ENCODE measurements at regions not wholly inside any gene's neighbourhood (a gene's known extent, or its start where the extent isn't known, plus 50 kb on each side); places are given as distances from the start of the nearest gene placed in this dataset.

GRCh38 chr1:29586991-29587745 lies 350.8 kb downstream of the PTPRU start:
- no peak for FAIRE-seq
- BruUV-seq (replicated peaks): no TSS peak
- H3K27ac ChIP-seq (ENCODE audit: control insufficient read depth, insufficient read depth): no peak overlapping the region
- H3K79me2 ChIP-seq (ENCODE audit: control insufficient read depth, insufficient read depth, low read length): no peaks in the 10 kb centered on the region
- H3K4me3 ChIP-seq: no peak overlapping the region
- no peaks in the 10 kb centered on the region for H3K9me3 ChIP-seq (replicated peaks; ENCODE audit: control insufficient read depth, insufficient read depth, low read length)
- TF ChIP-seq CHD4 (IDR thresholded peaks at IDR 0.05) (no peak), MEF2B (IDR thresholded peaks at IDR 0.05; ENCODE audit: partially characterized antibody, poor library complexity, severe bottlenecking) (no peak), NFXL1 (IDR thresholded peaks at IDR 0.05; ENCODE audit: borderline replicate concordance) (no peak), WRNIP1 (IDR thresholded peaks at IDR 0.05; ENCODE audit: borderline replicate concordance, low read depth, low read length) (no peak), IRF4 (IDR thresholded peaks at IDR 0.05; ENCODE audit: low read depth, low read length) (no peak)
- H4K20me1 ChIP-seq (ENCODE audit: control insufficient read depth, insufficient read depth): no peaks in the 10 kb centered on the region
- ChIA-PET RAD21 (ENCODE audit: unreplicated experiment) (no interaction called here), CTCF (no interaction called here), SMC1A (ENCODE audit: uncharacterized antibody, unreplicated experiment) (no interaction called here), POLR2A (no interaction called here)
- WGBS (ENCODE audit: insufficient coverage, insufficient replicate concordance, low lambda C conversion rate, missing lambda C conversion rate): 0% methylated on average over 4 of the region's 4 CpGs
- H3K4me1 ChIP-seq (ENCODE audit: control insufficient read depth, insufficient read depth, low read length): no peaks in the 10 kb centered on the region
- DNase-seq (ENCODE audit: low read depth, low spot score): no peak
- no peak for ATAC-seq
- H3K4me2 ChIP-seq (ENCODE audit: control insufficient read depth, insufficient read depth): no peak overlapping the region
- H2AFZ ChIP-seq (ENCODE audit: control insufficient read depth, low read depth, low read length): no peak overlapping the region
- no peaks in the 10 kb centered on the region; a peak in 2 of 4 replicates for H3K27me3 ChIP-seq (replicated peaks in 1 of 2; ENCODE audit: control insufficient read depth in 2 of 2, insufficient read depth in 2 of 2, low read length in 1 of 2)
- in situ Hi-C loops (cut with MboI): no loop called here
- H3K36me3 ChIP-seq (ENCODE audit: control insufficient read depth in 2 of 2, insufficient read depth in 2 of 2, low read length in 1 of 2): no peaks in the 10 kb centered on the region
- intact Hi-C loops (cut with micrococcal nuclease; ENCODE audit: unreplicated experiment): no loop called here
- no peak overlapping the region for H3K9ac ChIP-seq (ENCODE audit: control insufficient read depth, insufficient read depth, low read length)

GRCh38 chr1:29586215-29586614 lies 349.9 kb downstream of the PTPRU start:
- no peak for DNase-seq (ENCODE audit: low read depth, low spot score)
- no peak for ATAC-seq
- H3K4me3 ChIP-seq: no peak overlapping the region
- ChIA-PET RAD21 (ENCODE audit: unreplicated experiment) (no interaction called here), CTCF (no interaction called here), POLR2A (no interaction called here), SMC1A (ENCODE audit: uncharacterized antibody, unreplicated experiment) (no interaction called here)
- H3K79me2 ChIP-seq (ENCODE audit: control insufficient read depth, insufficient read depth, low read length): no peaks in the 10 kb centered on the region
- no peak for TF ChIP-seq E2F8 (IDR thresholded peaks at IDR 0.05; ENCODE audit: low read depth, partially characterized antibody)
- no peak for TF ChIP-seq NBN (IDR thresholded peaks at IDR 0.05)
- TF ChIP-seq MEF2A (IDR thresholded peaks at IDR 0.05; ENCODE audit: insufficient read depth, low read depth, low read length): no peak
- H3K27ac ChIP-seq (ENCODE audit: control insufficient read depth, insufficient read depth): no peak overlapping the region
- 26% methylated on average over 5 of the region's 5 CpGs for whole genome bisulfite sequencing (ENCODE audit: insufficient coverage, insufficient replicate concordance, low lambda C conversion rate, missing lambda C conversion rate)
- H3K9me3 ChIP-seq (replicated peaks; ENCODE audit: control insufficient read depth, insufficient read depth, low read length): no peaks in the 10 kb centered on the region
- FAIRE-seq: no peak
- H2AFZ ChIP-seq (ENCODE audit: control insufficient read depth, low read depth, low read length): no peak overlapping the region
- no peaks in the 10 kb centered on the region for H3K4me1 ChIP-seq (ENCODE audit: control insufficient read depth, insufficient read depth, low read length)
- H4K20me1 ChIP-seq (ENCODE audit: control insufficient read depth, insufficient read depth): no peaks in the 10 kb centered on the region
- no peaks in the 10 kb centered on the region; a peak in 1 of 4 replicates for H3K27me3 ChIP-seq (replicated peaks in 1 of 2; ENCODE audit: control insufficient read depth in 2 of 2, insufficient read depth in 2 of 2, low read length in 1 of 2)
- in situ Hi-C loops (cut with MboI): no loop called here
- no peak overlapping the region for H3K4me2 ChIP-seq (ENCODE audit: control insufficient read depth, insufficient read depth)
- H3K9ac ChIP-seq (ENCODE audit: control insufficient read depth, insufficient read depth, low read length): no peak overlapping the region
- no peaks in the 10 kb centered on the region for H3K36me3 ChIP-seq (ENCODE audit: control insufficient read depth in 2 of 2, insufficient read depth in 2 of 2, low read length in 1 of 2)
- intact Hi-C loops (cut with micrococcal nuclease; ENCODE audit: unreplicated experiment): no loop called here
- BruUV-seq (replicated peaks): no TSS peak
